Naive thymus-derived CD8-positive, alpha-beta T cell (primary cell): ENCODE measurements at regions not wholly inside any gene's neighbourhood (a gene's known extent, or its start where the extent isn't known, plus 50 kb on each side); places are given as distances from the start of the nearest gene placed in this dataset.
"Not testable (repeated sequence)": the region's sequence is repeated elsewhere in the genome, so short reads cannot be mapped to it uniquely, and the experiment has no call there.

ENCODE experiments used
- ATAC-seq, 2 donors: fragments of 150-1000 bp; cut with Tn5 transposase in 1 of 2; sonication (Bioruptor Pico), chemical (Tn5 transposase) in 1 of 2; 1 replicate in 1 of 2; 2 replicates in 1 of 2; pipeline ENCODE4 v1.10.0; 2021; ENCODE audit warnings: mild to moderate bottlenecking in 2 of 2, moderate library complexity in 2 of 2
- POLR2A ChIA-PET: fragments of 350-600 bp; sonication (Branson Sonifier 250); formaldehyde crosslinking; loops from one replicate; lab custom pipeline; 2021; ENCODE audit warnings: antibody characterized with exemption; lab: Charles Lee
- DNase-seq, 10 donors: peaks; one replicate each; pipeline versions ENCODE4 v3.0.0 to v3.0.0-alpha.2; 2020 to 2022
- H3K27ac Mint-ChIP-seq, 10 donors: one replicate each; pipeline ENCODE4 v1.8.0; 2020 to 2022; ENCODE audit warnings: mild to moderate bottlenecking in 10 of 10, mixed read lengths in 10 of 10, moderate library complexity in 4 of 10, inconsistent platforms in 1 of 10
- H3K27me3 Mint-ChIP-seq, 5 donors: one replicate each; pipeline ENCODE4 v1.8.0; 2021 to 2022; ENCODE audit warnings: mixed read lengths in 5 of 5
- H3K36me3 Mint-ChIP-seq, 3 donors: one replicate each; pipeline ENCODE4 v1.8.0; 2020 to 2022; ENCODE audit warnings: mixed read lengths in 3 of 3, mild to moderate bottlenecking in 2 of 3, inconsistent platforms in 1 of 3
- H3K4me1 Mint-ChIP-seq, 4 donors: one replicate each; pipeline ENCODE4 v1.8.0; 2021 to 2022; ENCODE audit warnings: mixed read lengths in 4 of 4
- H3K4me3 Mint-ChIP-seq, 10 donors: one replicate each; pipeline ENCODE4 v1.8.0; 2020 to 2022; ENCODE audit warnings: mild to moderate bottlenecking in 10 of 10, mixed read lengths in 10 of 10, moderate library complexity in 6 of 10, inconsistent platforms in 1 of 10
- H3K9me3 Mint-ChIP-seq, 9 donors: one replicate each; pipeline ENCODE4 v1.8.0; 2020 to 2022; ENCODE audit warnings: mixed read lengths in 9 of 9, mild to moderate bottlenecking in 3 of 9, inconsistent platforms in 1 of 9, moderate library complexity in 1 of 9

GRCh38 chr2:45105050-45105582 lies 95.9 kb upstream of the SIX2 start:
- Mint-ChIP-seq H3K27me3 (peaks cover 5 to 25% (median 11%) of the 10 kb centered on the region in 5 donors), H3K9me3 (no peaks in the 10 kb centered on the region)
- POLR2A ChIA-PET: no interaction called here

DNA sequence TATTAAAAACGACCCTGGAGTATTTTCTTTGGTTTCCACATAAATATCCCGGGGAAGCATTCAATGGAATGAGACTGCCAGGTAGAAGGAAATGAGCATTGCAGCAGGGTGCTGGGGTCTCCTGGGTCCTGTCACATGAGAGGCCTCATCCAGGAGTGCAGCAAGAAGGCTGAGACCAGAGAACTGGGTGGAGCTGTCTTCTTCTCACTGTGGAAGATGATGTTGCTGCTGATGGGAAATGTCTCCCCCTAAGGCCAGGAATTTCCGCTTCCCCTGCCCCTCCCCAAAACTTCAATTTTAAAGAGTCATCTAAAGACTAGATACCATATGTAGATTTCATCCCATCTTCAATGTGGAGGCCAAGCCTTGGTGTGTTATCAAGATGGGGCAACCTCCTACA lies 95.2 kb upstream of the SIX2 start:
- Mint-ChIP-seq H3K9me3 (peaks cover 0 to 4% (median 0%) of the 10 kb centered on the region in 9 donors), H3K36me3 (no peaks in the 10 kb centered on the region), H3K4me3 (no peak overlapping the region), H3K4me1 (no peaks in the 10 kb centered on the region), H3K27me3 (peaks cover 5 to 25% (median 13%) of the 10 kb centered on the region in 5 donors), H3K27ac (no peak overlapping the region)
- DNase-seq (no peak), ATAC-seq (no peak)
- POLR2A ChIA-PET: no interaction called here

More at GRCh38 chr2:45105050-45105582, 95.9 kb upstream of the SIX2 start:
- H3K4me3 Mint-ChIP-seq: no peak overlapping the region
- DNase-seq: no peak
- H3K4me1 Mint-ChIP-seq: no peaks in the 10 kb centered on the region
- H3K36me3 Mint-ChIP-seq: no peaks in the 10 kb centered on the region
- ATAC-seq: no peak
- H3K27ac Mint-ChIP-seq: no peak overlapping the region

GRCh38 chr2:45103351-45104345 lies 94.4 kb upstream of the SIX2 start:
- no peak for DNase-seq
- Mint-ChIP-seq H3K4me3 (no peak overlapping the region), H3K27ac (no peak overlapping the region), H3K4me1 (no peaks in the 10 kb centered on the region), H3K36me3 (no peaks in the 10 kb centered on the region), H3K9me3 (peaks cover 0 to 4% (median 0%) of the 10 kb centered on the region in 9 donors), H3K27me3 (peaks cover 5 to 25% (median 13%) of the 10 kb centered on the region in 5 donors)
- ATAC-seq: no peak
- POLR2A ChIA-PET: no interaction called here

DNA sequence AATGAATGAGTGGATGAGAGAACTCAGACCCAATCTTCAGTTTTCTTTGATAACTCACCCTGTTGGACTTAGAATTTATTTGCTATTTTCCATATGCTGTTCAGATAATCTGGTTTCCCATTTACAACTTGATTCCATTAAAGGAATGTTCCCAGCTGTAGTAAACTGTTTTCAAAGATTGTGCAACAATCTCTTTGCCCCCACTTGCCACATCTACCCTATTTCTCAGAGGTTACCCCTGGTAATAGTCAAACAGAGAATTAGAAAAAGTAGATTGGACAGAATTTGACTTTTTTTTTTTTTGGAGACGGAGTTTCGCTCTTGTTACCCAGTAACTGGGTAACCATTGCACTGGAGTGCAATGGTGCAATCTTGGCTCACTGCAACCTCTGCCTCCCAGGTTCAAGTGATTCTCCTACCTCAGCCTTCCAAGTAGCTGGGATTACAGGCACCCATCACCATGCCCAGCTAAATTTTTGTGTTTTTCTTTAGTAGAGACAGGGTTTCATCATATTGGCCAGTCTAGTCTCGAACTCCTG lies 93.4 kb upstream of the SIX2 start:
- ATAC-seq: no peak

DNA sequence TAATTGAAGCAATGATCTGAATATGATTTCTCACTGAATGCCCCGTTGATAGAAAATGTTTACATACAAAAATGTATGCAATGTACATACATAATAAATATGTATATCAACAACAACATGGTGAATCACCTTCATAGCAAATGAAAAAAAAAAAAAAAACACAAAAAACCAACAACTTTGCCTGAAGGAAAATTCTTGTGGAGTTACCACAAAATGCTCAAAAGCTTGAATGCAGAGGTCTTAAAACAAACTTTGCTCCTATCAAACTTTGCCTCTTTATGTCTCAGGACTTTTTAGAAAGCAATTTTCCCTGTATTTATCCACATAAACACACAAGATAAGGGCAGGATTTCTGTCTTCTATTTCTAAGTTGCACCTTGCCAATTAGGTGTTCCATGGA lies 92.9 kb upstream of the SIX2 start:
- POLR2A ChIA-PET: no interaction called here
- no peak overlapping the region for H3K4me3 Mint-ChIP-seq
- H3K9me3 Mint-ChIP-seq: peaks cover 0 to 4% (median 0%) of the 10 kb centered on the region in 9 donors
- H3K4me1 Mint-ChIP-seq: no peaks in the 10 kb centered on the region
- DNase-seq (no peak), ATAC-seq (no peak)
- H3K27ac Mint-ChIP-seq: no peak overlapping the region
- no peaks in the 10 kb centered on the region for H3K36me3 Mint-ChIP-seq
- H3K27me3 Mint-ChIP-seq: peaks cover 5 to 27% (median 13%) of the 10 kb centered on the region in 5 donors

More for the DNA sequence above, 93.4 kb upstream of the SIX2 start:
- POLR2A ChIA-PET: no interaction called here
- H3K4me3 Mint-ChIP-seq: no peak overlapping the region
- H3K4me1 Mint-ChIP-seq: no peaks in the 10 kb centered on the region
- no peaks in the 10 kb centered on the region for H3K36me3 Mint-ChIP-seq
- H3K9me3 Mint-ChIP-seq: peaks cover 0 to 4% (median 0%) of the 10 kb centered on the region in 9 donors
- DNase-seq: no peak
- H3K27ac Mint-ChIP-seq: no peak overlapping the region
- peaks cover 5 to 25% (median 13%) of the 10 kb centered on the region in 5 donors for H3K27me3 Mint-ChIP-seq

GRCh38 chr2:45096996-45097395 lies 87.7 kb upstream of the SIX2 start:
- H3K4me3 Mint-ChIP-seq: no peak overlapping the region
- H3K9me3 Mint-ChIP-seq: peaks cover 0 to 12% (median 0%) of the 10 kb centered on the region in 9 donors
- ATAC-seq (no peak), DNase-seq (no peak)
- POLR2A ChIA-PET: no interaction called here
- H3K4me1 Mint-ChIP-seq: no peaks in the 10 kb centered on the region
- H3K27me3 Mint-ChIP-seq: peaks cover 7 to 38% (median 10%) of the 10 kb centered on the region in 5 donors
- peaks cover 0 to 8% (median 0%) of the 10 kb centered on the region in 3 donors for H3K36me3 Mint-ChIP-seq
- no peak overlapping the region for H3K27ac Mint-ChIP-seq

- POLR2A ChIA-PET, ATAC-seq, H3K4me1 Mint-ChIP-seq, DNase-seq, H3K27ac Mint-ChIP-seq, H3K4me3 Mint-ChIP-seq: not testable (repeated sequence)
- Mint-ChIP-seq H3K27me3 (peaks cover 7 to 38% (median 10%) of the 10 kb centered on the region in 5 donors), H3K9me3 (peaks cover 0 to 15% (median 0%) of the 10 kb centered on the region in 9 donors), H3K36me3 (peaks cover 0 to 12% (median 0%) of the 10 kb centered on the region in 3 donors)
Observed at GRCh38 chr2:45096038-45096437, 86.8 kb upstream of the SIX2 start.

- DNase-seq: no peak
- Mint-ChIP-seq H3K36me3 (peaks cover 0 to 12% (median 0%) of the 10 kb centered on the region in 3 donors), H3K27me3 (peaks cover 7 to 38% (median 12%) of the 10 kb centered on the region in 5 donors), H3K27ac (no peak overlapping the region), H3K4me3 (no peak overlapping the region), H3K9me3 (peaks cover 0 to 12% (median 0%) of the 10 kb centered on the region in 9 donors), H3K4me1 (no peaks in the 10 kb centered on the region)
- ATAC-seq: no peak
- POLR2A ChIA-PET: no interaction called here
Observed at GRCh38 chr2:45093663-45094062, 84.4 kb upstream of the SIX2 start.

GRCh38 chr2:45093181-45093580 lies 83.9 kb upstream of the SIX2 start:
- POLR2A ChIA-PET: no interaction called here
- Mint-ChIP-seq H3K4me3 (no peak overlapping the region), H3K27ac (no peak overlapping the region), H3K9me3 (peaks cover 0 to 12% (median 2%) of the 10 kb centered on the region in 9 donors), H3K4me1 (no peaks in the 10 kb centered on the region), H3K27me3 (peaks cover 7 to 38% (median 12%) of the 10 kb centered on the region in 5 donors), H3K36me3 (peaks cover 0 to 12% (median 0%) of the 10 kb centered on the region in 3 donors)
- ATAC-seq: no peak
- DNase-seq: no peak

- H3K4me3 Mint-ChIP-seq: no peak overlapping the region
- DNase-seq (no peak), ATAC-seq (no peak)
- no peak overlapping the region for H3K27ac Mint-ChIP-seq
- H3K36me3 Mint-ChIP-seq: peaks cover 0 to 4% (median 0%) of the 10 kb centered on the region in 3 donors
- H3K9me3 Mint-ChIP-seq: peaks cover 0 to 6% (median 4%) of the 10 kb centered on the region in 9 donors
- H3K4me1 Mint-ChIP-seq: no peaks in the 10 kb centered on the region
- POLR2A ChIA-PET: no interaction called here
- peaks cover 10 to 18% (median 13%) of the 10 kb centered on the region in 5 donors for H3K27me3 Mint-ChIP-seq
Observed at GRCh38 chr2:45089554-45090261, 80.5 kb upstream of the SIX2 start.

- Mint-ChIP-seq H3K36me3 (no peaks in the 10 kb centered on the region), H3K4me3 (no peak overlapping the region), H3K27me3 (peaks cover 0 to 17% (median 5%) of the 10 kb centered on the region in 5 donors), H3K27ac (peak overlapping the region in 1 of 10 donors; percentile 43), H3K4me1 (no peaks in the 10 kb centered on the region), H3K9me3 (peaks cover 0 to 7% (median under 1%) of the 10 kb centered on the region in 9 donors)
- ATAC-seq (no peak), DNase-seq (no peak)
- POLR2A ChIA-PET: no interaction called here
Observed at GRCh38 chr2:45085487-45085886, 76.2 kb upstream of the SIX2 start.

DNA sequence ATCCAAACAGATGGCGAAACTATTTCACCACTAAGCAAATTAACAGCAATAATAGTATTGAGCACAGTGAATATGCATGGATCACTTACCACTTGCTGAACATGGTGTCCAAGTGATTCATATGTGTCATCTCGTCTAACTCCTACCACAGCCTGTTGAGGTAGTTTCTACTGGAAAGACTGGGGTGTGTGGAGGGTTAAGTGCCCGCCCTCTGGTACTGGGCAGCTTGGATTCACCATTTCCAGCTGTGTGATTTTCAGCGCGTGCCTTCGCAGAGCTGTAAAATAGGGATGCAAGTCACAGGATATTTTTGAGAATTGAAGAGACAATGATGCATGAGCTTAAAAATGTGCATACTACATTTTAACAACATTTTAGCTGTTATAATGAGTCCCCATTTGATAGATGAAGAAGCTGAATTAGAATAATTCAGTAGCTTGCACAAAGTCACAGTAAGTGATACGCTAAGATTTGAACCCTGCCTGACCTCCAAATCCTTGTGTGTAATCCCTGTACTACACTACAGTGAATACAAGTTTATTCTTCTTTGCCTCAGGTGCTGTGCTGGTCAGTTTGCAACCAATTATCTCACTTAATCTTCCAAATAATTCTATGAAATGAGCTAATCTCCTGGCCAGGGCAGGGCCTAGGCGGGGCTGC lies 75.2 kb upstream of the SIX2 start:
- H3K9me3 Mint-ChIP-seq: peaks cover 0 to 7% (median 0%) of the 10 kb centered on the region in 9 donors
- H3K36me3 Mint-ChIP-seq: no peaks in the 10 kb centered on the region
- no peak for ATAC-seq

More for the DNA sequence above, 75.2 kb upstream of the SIX2 start:
- H3K4me1 Mint-ChIP-seq: no peaks in the 10 kb centered on the region
- POLR2A ChIA-PET: no interaction called here
- no peak overlapping the region for H3K27ac Mint-ChIP-seq
- peaks cover 0 to 17% (median 4%) of the 10 kb centered on the region in 5 donors for H3K27me3 Mint-ChIP-seq
- no peak for DNase-seq
- no peak overlapping the region for H3K4me3 Mint-ChIP-seq
